GM19351 (cell line): ENCODE measurements at regions not wholly inside any gene's neighbourhood (a gene's known extent, or its start where the extent isn't known, plus 50 kb on each side); places are given as distances from the start of the nearest gene placed in this dataset.

Source experiments
- ATAC-seq: cut with Tn5 transposase; IDR thresholded peaks from one replicate; pipeline ENCODE4 v1.9.1; 2021; ENCODE audit warnings: mild to moderate bottlenecking, moderate library complexity; ENCODE audit not compliant: unreplicated experiment

GRCh38 chr5:110064603-110065268, 375.0 kb downstream of the MAN2A1 start:
- ATAC-seq: no peak

GRCh38 chr5:110070836-110071235, 381.1 kb downstream of the MAN2A1 start:
- ATAC-seq: no peak

DNA sequence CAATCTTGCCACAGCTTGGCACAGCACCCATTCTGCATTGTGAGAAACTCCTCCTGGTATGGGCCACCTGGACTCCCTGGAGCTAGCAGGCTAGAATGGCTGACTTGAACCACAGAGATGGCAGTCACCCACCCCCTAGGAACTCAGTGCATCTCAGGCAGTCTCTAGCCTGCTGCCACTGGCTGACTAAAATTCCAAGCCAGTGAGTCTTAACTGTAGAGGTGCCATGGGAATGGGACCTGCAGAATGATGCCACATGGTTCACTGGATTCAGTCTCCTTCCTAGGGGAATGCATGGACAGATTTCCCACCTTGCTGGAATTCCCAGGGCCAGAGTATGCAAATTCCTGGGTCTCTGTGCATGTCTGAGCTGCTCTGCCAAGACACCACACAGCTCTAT, 382.9 kb downstream of the MAN2A1 start:
- no peak for ATAC-seq

- no peak for ATAC-seq
Measured at GRCh38 chr5:110073534-110073933, 383.8 kb downstream of the MAN2A1 start.

GRCh38 chr5:110075656-110076055, 385.9 kb downstream of the MAN2A1 start:
- no peak for ATAC-seq

GRCh38 chr5:110077147-110077546, 387.4 kb downstream of the MAN2A1 start:
- ATAC-seq: no peak

DNA sequence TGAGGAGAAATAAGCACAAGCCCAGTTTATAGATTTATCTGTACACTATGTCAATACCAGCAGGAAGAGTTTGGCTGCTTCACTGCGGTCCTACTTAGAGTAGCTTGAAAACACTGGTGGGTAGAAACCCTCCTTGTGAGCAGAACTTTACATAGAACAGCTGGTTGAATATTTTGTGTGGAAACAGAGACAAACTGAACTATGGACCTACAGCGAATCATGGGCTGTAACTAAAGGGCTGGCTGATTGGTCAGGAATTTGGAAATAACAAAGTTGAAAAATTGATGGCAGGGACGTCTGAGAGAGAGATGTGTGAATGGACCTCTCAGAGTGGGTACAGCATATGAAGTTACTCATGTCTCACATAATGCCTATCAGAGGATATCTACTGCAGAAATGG, 392.5 kb downstream of the MAN2A1 start:
- no peak for ATAC-seq

DNA sequence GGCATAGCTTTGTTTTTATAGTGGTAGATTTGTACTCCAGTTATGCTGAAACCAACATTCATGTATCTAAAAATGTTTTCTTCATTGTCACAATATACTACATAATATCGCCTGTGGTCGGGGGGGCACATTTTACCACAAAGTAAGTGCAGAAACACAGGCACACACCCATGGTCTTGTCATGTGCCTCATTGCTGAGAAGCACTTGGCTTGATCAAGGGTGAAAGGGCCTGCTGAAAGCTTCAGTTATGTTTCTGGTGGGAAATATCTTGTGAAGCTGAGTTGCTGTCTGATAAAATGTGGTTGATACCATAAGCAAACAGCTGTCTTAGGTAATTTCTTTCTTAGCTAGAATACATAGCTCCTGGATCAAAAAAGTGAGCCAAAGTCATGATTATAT, 393.1 kb downstream of the MAN2A1 start:
- no peak for ATAC-seq

DNA sequence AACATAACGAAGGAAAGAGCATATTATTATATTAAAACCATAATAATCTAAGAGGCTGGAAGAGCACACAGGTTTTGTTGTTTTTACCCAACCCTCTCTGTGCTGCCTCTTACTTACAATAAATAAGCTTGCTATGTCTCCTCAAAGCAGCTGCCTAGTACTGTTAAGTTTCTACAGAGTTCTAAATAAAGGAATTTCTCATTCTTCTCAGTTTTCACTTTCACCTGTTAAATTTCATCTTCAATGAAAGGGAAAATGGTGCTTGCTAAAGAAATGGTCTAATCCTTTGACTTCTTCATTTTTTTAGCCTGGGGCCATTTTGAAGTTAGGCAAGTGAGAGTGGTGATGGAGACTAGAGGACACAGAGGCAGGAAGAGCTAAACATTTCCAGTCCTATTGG, 396.1 kb downstream of the MAN2A1 start:
- no peak for ATAC-seq

DNA sequence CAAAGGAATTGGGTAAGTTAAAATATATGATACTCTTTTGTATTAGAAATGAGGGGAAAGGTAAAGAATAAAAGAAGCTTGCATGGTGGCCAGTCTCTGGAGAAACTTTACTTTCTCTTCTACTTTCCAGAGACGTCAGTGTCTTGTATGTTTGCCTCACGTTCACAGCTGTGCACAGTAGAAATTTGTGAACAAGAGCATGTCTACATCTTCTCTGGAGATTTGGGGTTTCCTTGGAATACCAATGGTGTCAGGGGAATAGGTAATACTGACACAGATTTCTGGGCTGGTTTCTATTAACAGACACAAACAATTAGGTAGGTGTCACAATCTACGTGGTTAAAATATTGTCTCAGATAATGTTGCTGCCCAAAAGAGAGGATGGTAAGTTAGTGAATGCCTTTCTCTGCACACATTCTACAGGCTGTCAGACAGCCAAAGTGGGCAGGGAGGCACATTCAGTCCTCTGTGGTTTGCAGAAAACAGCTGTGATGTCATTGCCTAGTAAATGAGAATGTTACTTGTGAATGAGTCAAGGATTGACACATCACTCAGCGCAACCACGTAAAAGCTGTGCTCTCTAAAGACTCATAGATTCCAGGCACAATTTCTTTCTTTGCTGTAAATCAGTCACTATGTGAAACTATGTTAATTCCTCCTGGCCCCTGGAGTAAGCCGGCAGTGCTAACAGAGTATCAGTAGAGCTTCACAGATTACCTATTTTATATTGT, 397.1 kb downstream of the MAN2A1 start:
- ATAC-seq: no peak

DNA sequence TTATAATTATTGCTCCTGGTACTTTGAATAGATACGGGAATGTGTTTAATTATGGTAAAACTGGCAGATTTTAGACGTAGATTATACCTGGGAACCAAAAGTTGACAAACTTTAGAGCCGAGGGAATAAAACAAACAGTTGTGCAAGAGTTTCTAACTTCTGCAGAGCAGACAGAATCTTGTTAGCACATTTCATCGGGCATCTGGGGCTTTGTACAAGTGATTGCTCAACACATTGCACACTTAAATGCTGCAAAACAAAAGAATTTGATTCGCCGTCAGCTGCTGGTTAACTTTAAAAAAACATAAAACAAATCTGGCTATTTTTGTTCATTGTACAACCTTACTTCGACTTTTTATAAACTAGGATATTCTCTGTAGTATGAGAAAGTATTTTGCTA, 398.1 kb downstream of the MAN2A1 start:
- ATAC-seq: no peak

GRCh38 chr5:110088676-110089436, 399.1 kb downstream of the MAN2A1 start:
- no peak for ATAC-seq

DNA sequence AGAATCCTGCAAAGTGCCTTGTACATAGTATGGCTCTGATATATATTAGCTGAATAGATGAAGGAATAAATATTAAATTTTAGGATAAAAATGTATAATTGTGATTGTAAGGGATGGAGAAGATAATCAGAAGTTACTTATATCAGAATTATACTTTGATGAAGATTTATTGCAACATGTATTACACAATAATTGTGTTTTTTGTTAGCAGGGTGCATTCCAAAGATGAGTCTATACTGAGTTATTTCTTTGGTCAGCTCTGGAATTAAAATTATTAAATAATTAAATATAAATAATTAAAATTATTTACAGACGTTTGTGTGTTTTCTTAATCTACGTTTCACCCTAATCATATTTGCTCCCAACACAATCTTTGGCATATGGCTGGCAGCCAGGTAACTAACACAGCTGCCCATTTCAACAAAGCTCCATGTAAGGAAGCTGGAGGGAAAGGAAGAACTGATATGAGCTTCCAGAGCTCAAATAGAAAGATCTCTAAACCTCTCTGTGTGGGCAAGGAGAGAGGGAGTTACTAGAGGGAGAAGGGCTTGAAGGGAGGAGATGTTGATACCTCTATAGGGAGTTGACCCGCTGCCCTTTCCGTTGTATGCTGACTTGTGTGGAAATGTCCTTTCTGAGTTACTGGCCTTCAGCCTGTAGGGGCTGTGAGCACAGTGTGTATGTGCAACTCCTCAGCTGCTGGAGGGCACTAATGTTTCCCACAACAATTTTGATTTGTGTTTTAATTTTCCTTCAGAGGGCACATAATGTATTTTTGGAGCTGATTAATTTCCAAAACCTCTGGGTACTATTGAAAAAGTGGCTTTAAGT, 403.4 kb downstream of the MAN2A1 start:
- ATAC-seq: no peak

GRCh38 chr5:110094109-110094508, 404.4 kb downstream of the MAN2A1 start:
- ATAC-seq: no peak

GRCh38 chr5:110094548-110094947, 404.8 kb downstream of the MAN2A1 start:
- no peak for ATAC-seq

DNA sequence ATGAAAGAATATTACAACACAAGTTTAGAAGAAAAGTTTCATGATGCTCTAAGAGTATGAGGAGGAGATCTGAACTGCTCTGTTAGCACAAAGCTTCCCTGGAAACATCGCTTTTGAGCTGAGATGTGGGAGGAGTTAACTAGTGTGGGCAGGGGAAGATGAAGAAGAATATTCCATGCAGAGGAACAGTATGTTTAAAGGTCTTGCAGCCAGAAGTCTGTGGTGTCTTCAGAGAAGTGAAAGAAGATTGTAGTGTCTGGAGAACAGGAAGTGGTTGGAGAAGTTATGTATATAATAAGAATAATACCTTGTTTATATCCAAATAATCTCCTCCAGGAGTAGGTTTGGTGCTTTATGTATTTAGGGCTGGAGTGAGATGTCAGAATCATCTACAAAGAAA, 406.7 kb downstream of the MAN2A1 start:
- ATAC-seq: no peak

- ATAC-seq: no peak
Measured at GRCh38 chr5:110099572-110099971, 409.8 kb downstream of the MAN2A1 start.

- no peak for ATAC-seq
Measured at GRCh38 chr5:110103081-110103480, 413.4 kb downstream of the MAN2A1 start.

- ATAC-seq: no peak
Measured at GRCh38 chr5:110104060-110104725, 414.5 kb downstream of the MAN2A1 start.
